GM18517 (cell line): ENCODE measurements at regions not wholly inside any gene's neighbourhood (a gene's known extent, or its start where the extent isn't known, plus 50 kb on each side); places are given as distances from the start of the nearest gene placed in this dataset.

Experiments used
- ATAC-seq: cut with Tn5 transposase; IDR thresholded peaks from one replicate; pipeline ENCODE4 v1.9.1; 2021; ENCODE audit warnings: mild to moderate bottlenecking, moderate library complexity; ENCODE audit not compliant: unreplicated experiment

GRCh38 chr20:6884114-6884513 is 116.6 kb downstream of the BMP2 start:
- ATAC-seq = no peak

GRCh38 chr20:6886065-6886729 is 118.7 kb downstream of the BMP2 start:
- ATAC-seq = no peak

- ATAC-seq = no peak
These were observed 120.5 kb downstream of the BMP2 start for GRCh38 chr20:6887966-6888365.

GRCh38 chr20:6888736-6889395 is 121.4 kb downstream of the BMP2 start:
- no peak for ATAC-seq

GRCh38 chr20:6892724-6893123 is 125.2 kb downstream of the BMP2 start:
- ATAC-seq = no peak

- no peak for ATAC-seq
These were observed 131.4 kb downstream of the BMP2 start for GRCh38 chr20:6898928-6899327.

GRCh38 chr20:6906871-6907270 is 139.4 kb downstream of the BMP2 start:
- no peak for ATAC-seq

- ATAC-seq = no peak
These were observed 141.2 kb downstream of the BMP2 start for GRCh38 chr20:6908673-6909072.

- ATAC-seq = no peak
These were observed 142.1 kb downstream of the BMP2 start for GRCh38 chr20:6909608-6910007.

- ATAC-seq = no peak
These were observed 147.5 kb downstream of the BMP2 start for GRCh38 chr20:6914986-6915385.

- ATAC-seq = no peak
These were observed 149.5 kb downstream of the BMP2 start for GRCh38 chr20:6916938-6917337.

- ATAC-seq = no peak
These were observed 152.4 kb downstream of the BMP2 start for GRCh38 chr20:6919792-6920468.

- no peak for ATAC-seq
These were observed 153.6 kb downstream of the BMP2 start for GRCh38 chr20:6920991-6921613.

- no peak for ATAC-seq
These were observed 154.4 kb downstream of the BMP2 start for GRCh38 chr20:6921717-6922386.

- ATAC-seq = no peak
These were observed 157.2 kb downstream of the BMP2 start for GRCh38 chr20:6924681-6925080.

GRCh38 chr20:6925744-6926278 is 158.3 kb downstream of the BMP2 start:
- no peak for ATAC-seq

- ATAC-seq = no peak
These were observed 172.6 kb downstream of the BMP2 start for GRCh38 chr20:6940048-6940447.

- ATAC-seq = no peak
These were observed 173.4 kb downstream of the BMP2 start for GRCh38 chr20:6940876-6941275.

- ATAC-seq = no peak
These were observed 174.1 kb downstream of the BMP2 start for GRCh38 chr20:6941571-6941970.

- no peak for ATAC-seq
These were observed 174.8 kb downstream of the BMP2 start for GRCh38 chr20:6942266-6942665.

GRCh38 chr20:6944292-6944691 is 176.8 kb downstream of the BMP2 start:
- no peak for ATAC-seq
